ENCODE measurements at regions not wholly inside any gene's neighbourhood (a gene's known extent, or its start where the extent isn't known, plus 50 kb on each side); places are given as distances from the start of the nearest gene placed in this dataset.

GRCh38 chr1:90850898-90851710 is 134.0 kb upstream of the BARHL2 start:
- TF ChIP-seq ZNF274 (IDR thresholded peaks at IDR 0.05; ENCODE audit: low read depth, low read length) (no peak), YY1 (IDR thresholded peaks at IDR 0.05; ENCODE audit: insufficient read depth, insufficient read length) (no peak)
